ENCODE measurements at regions not wholly inside any gene's neighbourhood (a gene's known extent, or its start where the extent isn't known, plus 50 kb on each side); places are given as distances from the start of the nearest gene placed in this dataset.

DNA sequence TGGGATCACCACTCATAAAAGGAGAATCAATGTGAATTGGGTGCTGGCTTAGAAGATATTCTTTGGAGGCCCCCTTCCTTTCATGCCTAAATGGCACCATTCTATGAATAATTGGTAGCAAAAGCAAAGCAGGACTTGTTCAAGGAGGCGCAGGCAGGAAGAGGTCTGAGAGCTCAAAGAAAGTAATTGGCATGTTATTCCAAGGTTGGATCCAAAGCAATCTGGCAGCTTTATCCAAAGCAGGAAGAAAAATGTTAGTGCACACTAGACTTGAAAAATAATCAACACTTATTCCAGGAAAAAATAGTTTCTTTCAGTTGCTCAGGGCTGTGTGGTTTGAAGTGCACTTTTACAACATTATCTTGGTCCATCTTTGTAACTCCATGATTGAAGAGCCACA is 326.4 kb downstream of the NUAK1 start:
- TF ChIP-seq TEAD4 (IDR thresholded peaks at IDR 0.05) (no peak), RAD21 (IDR thresholded peaks at IDR 0.05; ENCODE audit: low read depth) (no peak), MAX (IDR thresholded peaks at IDR 0.05) (no peak), EGR1 (IDR thresholded peaks at IDR 0.05) (no peak), CREB1 (IDR thresholded peaks at IDR 0.05; ENCODE audit: low read depth) (no peak), TAF1 (IDR thresholded peaks at IDR 0.05; ENCODE audit: low read depth) (no peak), NFIC (IDR thresholded peaks at IDR 0.05) (no peak), TCF12 (IDR thresholded peaks at IDR 0.05; ENCODE audit: low read depth) (no peak), ZBTB7A (IDR thresholded peaks at IDR 0.05; ENCODE audit: low read depth) (no peak), YY1 (IDR thresholded peaks at IDR 0.05; ENCODE audit: low read depth) (no peak), EP300 (IDR thresholded peaks at IDR 0.05; ENCODE audit: borderline replicate concordance) (no peak), CEBPB (IDR thresholded peaks at IDR 0.05) (no peak), FOXM1 (IDR thresholded peaks at IDR 0.05; ENCODE audit: borderline replicate concordance, low read depth) (no peak)
- TF ChIP-seq, protein P1, sequence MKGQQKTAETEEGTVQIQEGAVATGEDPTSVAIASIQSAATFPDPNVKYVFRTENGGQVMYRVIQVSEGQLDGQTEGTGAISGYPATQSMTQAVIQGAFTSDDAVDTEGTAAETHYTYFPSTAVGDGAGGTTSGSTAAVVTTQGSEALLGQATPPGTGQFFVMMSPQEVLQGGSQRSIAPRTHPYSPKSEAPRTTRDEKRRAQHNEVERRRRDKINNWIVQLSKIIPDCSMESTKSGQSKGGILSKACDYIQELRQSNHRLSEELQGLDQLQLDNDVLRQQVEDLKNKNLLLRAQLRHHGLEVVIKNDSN (IDR thresholded peaks at IDR 0.05): no peak
- TF ChIP-seq, protein P2, sequence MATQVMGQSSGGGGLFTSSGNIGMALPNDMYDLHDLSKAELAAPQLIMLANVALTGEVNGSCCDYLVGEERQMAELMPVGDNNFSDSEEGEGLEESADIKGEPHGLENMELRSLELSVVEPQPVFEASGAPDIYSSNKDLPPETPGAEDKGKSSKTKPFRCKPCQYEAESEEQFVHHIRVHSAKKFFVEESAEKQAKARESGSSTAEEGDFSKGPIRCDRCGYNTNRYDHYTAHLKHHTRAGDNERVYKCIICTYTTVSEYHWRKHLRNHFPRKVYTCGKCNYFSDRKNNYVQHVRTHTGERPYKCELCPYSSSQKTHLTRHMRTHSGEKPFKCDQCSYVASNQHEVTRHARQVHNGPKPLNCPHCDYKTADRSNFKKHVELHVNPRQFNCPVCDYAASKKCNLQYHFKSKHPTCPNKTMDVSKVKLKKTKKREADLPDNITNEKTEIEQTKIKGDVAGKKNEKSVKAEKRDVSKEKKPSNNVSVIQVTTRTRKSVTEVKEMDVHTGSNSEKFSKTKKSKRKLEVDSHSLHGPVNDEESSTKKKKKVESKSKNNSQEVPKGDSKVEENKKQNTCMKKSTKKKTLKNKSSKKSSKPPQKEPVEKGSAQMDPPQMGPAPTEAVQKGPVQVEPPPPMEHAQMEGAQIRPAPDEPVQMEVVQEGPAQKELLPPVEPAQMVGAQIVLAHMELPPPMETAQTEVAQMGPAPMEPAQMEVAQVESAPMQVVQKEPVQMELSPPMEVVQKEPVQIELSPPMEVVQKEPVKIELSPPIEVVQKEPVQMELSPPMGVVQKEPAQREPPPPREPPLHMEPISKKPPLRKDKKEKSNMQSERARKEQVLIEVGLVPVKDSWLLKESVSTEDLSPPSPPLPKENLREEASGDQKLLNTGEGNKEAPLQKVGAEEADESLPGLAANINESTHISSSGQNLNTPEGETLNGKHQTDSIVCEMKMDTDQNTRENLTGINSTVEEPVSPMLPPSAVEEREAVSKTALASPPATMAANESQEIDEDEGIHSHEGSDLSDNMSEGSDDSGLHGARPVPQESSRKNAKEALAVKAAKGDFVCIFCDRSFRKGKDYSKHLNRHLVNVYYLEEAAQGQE (IDR thresholded peaks at IDR 0.05; ENCODE audit: low read depth): no peak

GRCh38 chr12:105813201-105813600 is 325.6 kb downstream of the NUAK1 start:
- TF ChIP-seq, protein P1 (IDR thresholded peaks at IDR 0.05): no peak
- TF ChIP-seq FOXM1 (IDR thresholded peaks at IDR 0.05; ENCODE audit: borderline replicate concordance, low read depth) (no peak), NFIC (IDR thresholded peaks at IDR 0.05) (no peak), ZBTB7A (IDR thresholded peaks at IDR 0.05; ENCODE audit: low read depth) (no peak), YY1 (IDR thresholded peaks at IDR 0.05; ENCODE audit: low read depth) (no peak), RAD21 (IDR thresholded peaks at IDR 0.05; ENCODE audit: low read depth) (no peak), MAX (IDR thresholded peaks at IDR 0.05) (no peak), TAF1 (IDR thresholded peaks at IDR 0.05; ENCODE audit: low read depth) (no peak), CREB1 (IDR thresholded peaks at IDR 0.05; ENCODE audit: low read depth) (no peak), TEAD4 (IDR thresholded peaks at IDR 0.05) (no peak), TCF12 (IDR thresholded peaks at IDR 0.05; ENCODE audit: low read depth) (no peak), EP300 (IDR thresholded peaks at IDR 0.05; ENCODE audit: borderline replicate concordance) (no peak), CEBPB (IDR thresholded peaks at IDR 0.05) (no peak), EGR1 (IDR thresholded peaks at IDR 0.05) (no peak)
- TF ChIP-seq, protein P2 (IDR thresholded peaks at IDR 0.05; ENCODE audit: low read depth): no peak

DNA sequence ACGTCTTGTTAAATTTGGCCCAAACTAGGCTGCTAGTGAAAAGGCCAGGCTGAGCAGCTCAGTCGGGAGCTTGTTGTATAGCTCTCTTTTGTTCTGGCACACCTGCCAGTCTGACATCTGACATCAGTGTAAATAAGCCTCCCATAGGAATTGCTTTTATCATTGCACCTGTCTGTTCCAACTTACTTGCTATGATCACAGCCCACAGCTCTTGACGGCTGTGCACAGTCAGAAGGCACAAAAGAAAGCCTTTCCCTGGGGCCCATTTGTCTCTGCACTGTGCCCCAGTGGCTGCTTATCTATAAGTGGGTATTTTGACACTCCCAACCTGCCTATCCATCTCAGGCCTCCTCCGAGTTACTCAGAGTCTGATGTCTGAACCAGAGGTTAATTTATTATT is 324.5 kb downstream of the NUAK1 start:
- TF ChIP-seq TAF1 (IDR thresholded peaks at IDR 0.05; ENCODE audit: low read depth) (no peak), EGR1 (IDR thresholded peaks at IDR 0.05) (no peak), ZBTB7A (IDR thresholded peaks at IDR 0.05; ENCODE audit: low read depth) (no peak), CEBPB (IDR thresholded peaks at IDR 0.05) (no peak), YY1 (IDR thresholded peaks at IDR 0.05; ENCODE audit: low read depth) (no peak), FOXM1 (IDR thresholded peaks at IDR 0.05; ENCODE audit: borderline replicate concordance, low read depth) (no peak), NFIC (IDR thresholded peaks at IDR 0.05) (no peak), RAD21 (IDR thresholded peaks at IDR 0.05; ENCODE audit: low read depth) (no peak), TCF12 (IDR thresholded peaks at IDR 0.05; ENCODE audit: low read depth) (no peak), EP300 (IDR thresholded peaks at IDR 0.05; ENCODE audit: borderline replicate concordance) (no peak), CREB1 (IDR thresholded peaks at IDR 0.05; ENCODE audit: low read depth) (no peak), TEAD4 (IDR thresholded peaks at IDR 0.05) (no peak), MAX (IDR thresholded peaks at IDR 0.05) (no peak)
- TF ChIP-seq, protein P2 (IDR thresholded peaks at IDR 0.05; ENCODE audit: low read depth): no peak
- TF ChIP-seq, protein P1 (IDR thresholded peaks at IDR 0.05): no peak
